AG10803 (cell line): ENCODE measurements at regions not wholly inside any gene's neighbourhood (a gene's known extent, or its start where the extent isn't known, plus 50 kb on each side); places are given as distances from the start of the nearest gene placed in this dataset.

Source experiments
- DNase-seq: peaks from one replicate; pipeline ENCODE4 v3.0.0; 2010; ENCODE audit warnings: low read depth
- H3K4me3 ChIP-seq: 2 replicates; pipeline ENCODE4 v1.5.1; 2011; ENCODE audit warnings: mild to moderate bottlenecking, low read length, control low read depth
- CTCF ChIP-seq: conservative IDR thresholded peaks from 2 replicates; pipeline ENCODE4 v1.5.1; 2011; ENCODE audit warnings: mild to moderate bottlenecking, low read length, control low read depth, inconsistent platforms

GRCh38 chr2:217033186-217033585 is 173.3 kb upstream of the TNP1 start:
- no peak for TF ChIP-seq CTCF

GRCh38 chr2:217031445-217031844 is 171.6 kb upstream of the TNP1 start:
- no peak for TF ChIP-seq CTCF
- no peak overlapping the region for H3K4me3 ChIP-seq
- no peak for DNase-seq

More at GRCh38 chr2:217033186-217033585, 173.3 kb upstream of the TNP1 start:
- DNase-seq: no peak
- no peak overlapping the region for H3K4me3 ChIP-seq

- TF ChIP-seq CTCF: no peak
- no peak for DNase-seq
Observed at GRCh38 chr2:217030081-217030480, 170.2 kb upstream of the TNP1 start.

GRCh38 chr2:217028128-217028527 is 168.3 kb upstream of the TNP1 start:
- no peak for DNase-seq
- no peak overlapping the region for H3K4me3 ChIP-seq
- no peak for TF ChIP-seq CTCF

More at GRCh38 chr2:217030081-217030480, 170.2 kb upstream of the TNP1 start:
- no peak overlapping the region for H3K4me3 ChIP-seq

- no peak overlapping the region for H3K4me3 ChIP-seq
- DNase-seq: no peak
- no peak for TF ChIP-seq CTCF
Observed at GRCh38 chr2:217027414-217027813, 167.6 kb upstream of the TNP1 start.

GRCh38 chr2:217026569-217026968 is 166.7 kb upstream of the TNP1 start:
- no peak for TF ChIP-seq CTCF
- no peak for DNase-seq

GRCh38 chr2:217026161-217026560 is 166.3 kb upstream of the TNP1 start:
- no peak overlapping the region for H3K4me3 ChIP-seq
- no peak for TF ChIP-seq CTCF
- DNase-seq: no peak

More at GRCh38 chr2:217026569-217026968, 166.7 kb upstream of the TNP1 start:
- H3K4me3 ChIP-seq: no peak overlapping the region
